K562 (cell line): ENCODE measurements at regions not wholly inside any gene's neighbourhood (a gene's known extent, or its start where the extent isn't known, plus 50 kb on each side); places are given as distances from the start of the nearest gene placed in this dataset.

ENCODE experiments used
- CGGBP1 ChIP-seq: fragments of 250-450 bp; sonication (Bioruptor Pico); IDR thresholded peaks from 2 replicates; pipeline ENCODE4 v1.9.0; 2021; ENCODE audit warnings: mild to moderate bottlenecking
- CREM ChIP-seq: IDR thresholded peaks from 2 replicates; pipeline ENCODE4 v1.6.1; 2014; ENCODE audit warnings: antibody characterized with exemption, low read depth
- ELF1 ChIP-seq: fragments of 200-800 bp; sonication (Bioruptor generic); IDR thresholded peaks from 2 replicates; pipeline ENCODE4 v1.6.1; 2016; ENCODE audit warnings: missing genetic modification characterization, missing compliant biosample characterization
- GATAD2A ChIP-seq: fragments of 450-650 bp; IDR thresholded peaks from 2 replicates; pipeline ENCODE4 v1.6.1; 2017
- GTF2A2 ChIP-seq: IDR thresholded peaks from 2 replicates; pipeline ENCODE4 v1.6.1; 2016; ENCODE audit warnings: mild to moderate bottlenecking, missing genetic modification characterization, missing compliant biosample characterization
- KLF16 ChIP-seq: IDR thresholded peaks from 2 replicates; pipeline ENCODE4 v1.6.1; 2016; ENCODE audit warnings: antibody characterized with exemption
- MBD1 ChIP-seq: fragments of 250-450 bp; sonication (Bioruptor Pico); IDR thresholded peaks from 2 replicates; pipeline ENCODE4 v1.8.0; 2022; ENCODE audit warnings: inconsistent platforms
- MEF2D ChIP-seq: conservative IDR thresholded peaks from 2 replicates; pipeline ENCODE4 v1.6.1; 2016; ENCODE audit warnings: low read depth, missing genetic modification characterization, missing compliant biosample characterization
- MEIS2 ChIP-seq: fragments of 450-650 bp; IDR thresholded peaks from 2 replicates; pipeline ENCODE4 v1.6.1; 2014; ENCODE audit warnings: mild to moderate bottlenecking; ENCODE audit not compliant: partially characterized antibody
- MTA2 ChIP-seq: fragments of 450-650 bp; IDR thresholded peaks from 2 replicates; pipeline ENCODE4 v1.6.1; 2016; ENCODE audit warnings: low read depth
- MYC ChIP-seq, 2 experiments: fragments of 250-450 bp in 1 of 2; sonication (Bioruptor Pico) in 1 of 2; IDR thresholded peaks; 2 replicates each; pipeline versions ENCODE4 v1.5.1 to v1.6.1; 2012 to 2021; ENCODE audit warnings: low read depth in 2 of 2, borderline replicate concordance in 1 of 2, improper control_type of control experiment in 1 of 2, low read length in 1 of 2, mild to moderate bottlenecking in 1 of 2, moderate library complexity in 1 of 2
- THRA ChIP-seq: fragments of 450-650 bp; IDR thresholded peaks from 2 replicates; pipeline ENCODE4 v1.6.1; 2017; ENCODE audit warnings: mild to moderate bottlenecking, moderate library complexity
- USF1 ChIP-seq: sonication (generic); formaldehyde crosslinking; IDR thresholded peaks from 2 replicates; pipeline ENCODE4 v1.9.0; 2022; ENCODE audit warnings: mild to moderate bottlenecking, missing genetic modification reagents
- VEZF1 ChIP-seq: fragments of 200-800 bp; sonication (Bioruptor generic); IDR thresholded peaks from 2 replicates; pipeline ENCODE4 v1.6.1; 2017; ENCODE audit warnings: missing genetic modification characterization, missing compliant biosample characterization
- ZNF311 ChIP-seq: fragments of 250-450 bp; sonication (Bioruptor Pico); IDR thresholded peaks from 2 replicates; pipeline ENCODE4 v1.4.0; 2020; ENCODE audit warnings: mild to moderate bottlenecking, moderate library complexity
- ZNF431 ChIP-seq: sonication (generic); formaldehyde crosslinking; IDR thresholded peaks from 2 replicates; pipeline ENCODE4 v1.8.0; 2022; ENCODE audit warnings: mild to moderate bottlenecking, missing genetic modification reagents
- TF ChIP-seq, protein P1 (sequence below), 2 experiments: fragments of 150-350 bp in 1 of 2; IDR thresholded peaks; 2 replicates each; pipeline ENCODE4 v1.6.1; 2012 to 2016; ENCODE audit warnings: low read depth in 2 of 2, low read length in 2 of 2, mild to moderate bottlenecking in 1 of 2, moderate library complexity in 1 of 2

- TF ChIP-seq MEIS2, result peak; percentile 64
- peak; percentile 88 for TF ChIP-seq KLF16
- TF ChIP-seq MTA2, result peak; percentile 69
- no peak for TF ChIP-seq ELF1 (tag)
- TF ChIP-seq MYC (IDR thresholded peaks at IDR 0.05; ENCODE audit: low read depth, low read length), result peak; percentile 61; the same call in 1 of the 2 replicates
- no peak for TF ChIP-seq MYC (CRISPR knock-in tag; IDR thresholded peaks at IDR 0.05; ENCODE audit: borderline replicate concordance, low read depth)
- TF ChIP-seq MEF2D (tag), result peak; percentile 33; the same call in 1 of the 2 replicates
- no peak for TF ChIP-seq GTF2A2
- TF ChIP-seq MBD1, result no peak
- peak; percentile 35; the same call in 1 of the 2 replicates for TF ChIP-seq USF1 (CRISPR knock-in tag)
- peak; percentile 55; the same call in 1 of the 2 replicates for TF ChIP-seq CREM
- peak; percentile 69 for TF ChIP-seq VEZF1 (CRISPR knock-in tag)
- TF ChIP-seq ZNF431 (CRISPR knock-in tag), result no peak
- no peak for TF ChIP-seq GATAD2A
- TF ChIP-seq, protein P1, sequence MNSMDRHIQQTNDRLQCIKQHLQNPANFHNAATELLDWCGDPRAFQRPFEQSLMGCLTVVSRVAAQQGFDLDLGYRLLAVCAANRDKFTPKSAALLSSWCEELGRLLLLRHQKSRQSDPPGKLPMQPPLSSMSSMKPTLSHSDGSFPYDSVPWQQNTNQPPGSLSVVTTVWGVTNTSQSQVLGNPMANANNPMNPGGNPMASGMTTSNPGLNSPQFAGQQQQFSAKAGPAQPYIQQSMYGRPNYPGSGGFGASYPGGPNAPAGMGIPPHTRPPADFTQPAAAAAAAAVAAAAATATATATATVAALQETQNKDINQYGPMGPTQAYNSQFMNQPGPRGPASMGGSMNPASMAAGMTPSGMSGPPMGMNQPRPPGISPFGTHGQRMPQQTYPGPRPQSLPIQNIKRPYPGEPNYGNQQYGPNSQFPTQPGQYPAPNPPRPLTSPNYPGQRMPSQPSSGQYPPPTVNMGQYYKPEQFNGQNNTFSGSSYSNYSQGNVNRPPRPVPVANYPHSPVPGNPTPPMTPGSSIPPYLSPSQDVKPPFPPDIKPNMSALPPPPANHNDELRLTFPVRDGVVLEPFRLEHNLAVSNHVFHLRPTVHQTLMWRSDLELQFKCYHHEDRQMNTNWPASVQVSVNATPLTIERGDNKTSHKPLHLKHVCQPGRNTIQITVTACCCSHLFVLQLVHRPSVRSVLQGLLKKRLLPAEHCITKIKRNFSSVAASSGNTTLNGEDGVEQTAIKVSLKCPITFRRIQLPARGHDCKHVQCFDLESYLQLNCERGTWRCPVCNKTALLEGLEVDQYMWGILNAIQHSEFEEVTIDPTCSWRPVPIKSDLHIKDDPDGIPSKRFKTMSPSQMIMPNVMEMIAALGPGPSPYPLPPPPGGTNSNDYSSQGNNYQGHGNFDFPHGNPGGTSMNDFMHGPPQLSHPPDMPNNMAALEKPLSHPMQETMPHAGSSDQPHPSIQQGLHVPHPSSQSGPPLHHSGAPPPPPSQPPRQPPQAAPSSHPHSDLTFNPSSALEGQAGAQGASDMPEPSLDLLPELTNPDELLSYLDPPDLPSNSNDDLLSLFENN (IDR thresholded peaks at IDR 0.05; ENCODE audit: low read depth in 2 of 2, low read length in 2 of 2), result 0 out of 4 replicates have a peak, but pooled peaks of 1 of the 2 experiments have one; percentile 33
- no peak for TF ChIP-seq CGGBP1 (CRISPR knock-in tag)
- TF ChIP-seq THRA, result no peak
- TF ChIP-seq ZNF311 (CRISPR knock-in tag), result no peak
These were observed 105.7 kb downstream of the RNASET2 start (continued) for GRCh38 chr6:166850677-166851076.
